A549 (cell line): ENCODE measurements at regions not wholly inside any gene's neighbourhood (a gene's known extent, or its start where the extent isn't known, plus 50 kb on each side); places are given as distances from the start of the nearest gene placed in this dataset.

Experiments
- CTCF ChIP-seq: fragments of >200 bp; sonication (Bioruptor Twin); formaldehyde crosslinking; IDR thresholded peaks from 3 replicates; pipeline ENCODE4 v1.5.1; 2016
- MYC ChIP-seq: IDR thresholded peaks from 2 replicates; pipeline ENCODE4 v1.6.1; 2012; ENCODE audit warnings: mild to moderate bottlenecking, inconsistent platforms, low read length, improper control_type of control experiment, borderline replicate concordance
- RCOR1 ChIP-seq: fragments of 150-350 bp; IDR thresholded peaks from 2 replicates; pipeline ENCODE4 v1.6.1; 2014; ENCODE audit warnings: antibody characterized with exemption, low read length, low read depth

- no peak for TF ChIP-seq MYC
- no peak for TF ChIP-seq RCOR1
- no peak for TF ChIP-seq CTCF
These were observed 206.8 kb upstream of the NR2F2 start for GRCh38 chr15:96123630-96124187.
